ENCODE measurements at regions not wholly inside any gene's neighbourhood (a gene's known extent, or its start where the extent isn't known, plus 50 kb on each side); places are given as distances from the start of the nearest gene placed in this dataset.

DNA sequence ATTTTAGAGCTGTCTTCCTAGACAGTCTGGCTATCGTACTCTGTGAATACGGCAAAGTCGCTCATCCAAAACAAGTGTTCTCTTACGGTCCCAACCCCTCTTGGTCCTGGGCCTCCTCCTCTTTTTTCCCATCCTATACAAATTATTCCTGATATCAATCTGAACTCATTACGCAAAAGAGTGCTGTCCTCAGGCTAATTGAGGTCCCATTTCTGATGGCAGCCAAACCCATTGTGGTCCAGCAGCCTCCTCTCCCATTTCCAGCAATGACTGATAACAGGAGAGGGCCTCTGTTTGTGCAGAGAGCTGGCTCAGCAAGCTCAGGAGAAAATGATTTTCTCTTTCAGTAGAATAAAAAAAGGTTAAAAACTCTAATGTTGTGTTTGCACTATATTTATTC lies 203.4 kb upstream of the GHITM start:
- no peaks in the 10 kb centered on the region for H3F3A ChIP-seq (ENCODE audit: insufficient read depth, low read length)
- H3K27ac ChIP-seq (ENCODE audit: low read length): no peak overlapping the region
- no peaks in the 10 kb centered on the region for H3K4me1 ChIP-seq (ENCODE audit: low read length)
- no peak overlapping the region for H3K4me2 ChIP-seq (ENCODE audit: low read depth, low read length)
- DNase-seq: no peak
- no peaks in the 10 kb centered on the region for H4K20me1 ChIP-seq (ENCODE audit: insufficient read depth, low read length)
- no peaks in the 10 kb centered on the region for H3K27me3 ChIP-seq (replicated peaks; ENCODE audit: insufficient read depth, low read length)
- no peak for TF ChIP-seq EZH2 (optimal IDR thresholded peaks at IDR 0.05; ENCODE audit: low read depth, low read length)
- TF ChIP-seq, protein P1, sequence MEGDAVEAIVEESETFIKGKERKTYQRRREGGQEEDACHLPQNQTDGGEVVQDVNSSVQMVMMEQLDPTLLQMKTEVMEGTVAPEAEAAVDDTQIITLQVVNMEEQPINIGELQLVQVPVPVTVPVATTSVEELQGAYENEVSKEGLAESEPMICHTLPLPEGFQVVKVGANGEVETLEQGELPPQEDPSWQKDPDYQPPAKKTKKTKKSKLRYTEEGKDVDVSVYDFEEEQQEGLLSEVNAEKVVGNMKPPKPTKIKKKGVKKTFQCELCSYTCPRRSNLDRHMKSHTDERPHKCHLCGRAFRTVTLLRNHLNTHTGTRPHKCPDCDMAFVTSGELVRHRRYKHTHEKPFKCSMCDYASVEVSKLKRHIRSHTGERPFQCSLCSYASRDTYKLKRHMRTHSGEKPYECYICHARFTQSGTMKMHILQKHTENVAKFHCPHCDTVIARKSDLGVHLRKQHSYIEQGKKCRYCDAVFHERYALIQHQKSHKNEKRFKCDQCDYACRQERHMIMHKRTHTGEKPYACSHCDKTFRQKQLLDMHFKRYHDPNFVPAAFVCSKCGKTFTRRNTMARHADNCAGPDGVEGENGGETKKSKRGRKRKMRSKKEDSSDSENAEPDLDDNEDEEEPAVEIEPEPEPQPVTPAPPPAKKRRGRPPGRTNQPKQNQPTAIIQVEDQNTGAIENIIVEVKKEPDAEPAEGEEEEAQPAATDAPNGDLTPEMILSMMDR (IDR thresholded peaks at IDR 0.05; ENCODE audit: low read length): no peak
- no peak for TF ChIP-seq EZH2phosphoT487 (IDR thresholded peaks at IDR 0.05; ENCODE audit: low read length)
- H2AFZ ChIP-seq (ENCODE audit: low read length): no peak overlapping the region
- no peak overlapping the region for H3K4me3 ChIP-seq (ENCODE audit: low read length)
- H3K79me2 ChIP-seq (ENCODE audit: low read length): no peaks in the 10 kb centered on the region
- H3K9ac ChIP-seq (ENCODE audit: low read length): no peak overlapping the region
- no peaks in the 10 kb centered on the region for H3K9me3 ChIP-seq (replicated peaks; ENCODE audit: insufficient read depth, low read length)
- H3K36me3 ChIP-seq (replicated peaks; ENCODE audit: insufficient read depth, low read length): no peaks in the 10 kb centered on the region
- no peaks in the 10 kb centered on the region for H3K9me2 ChIP-seq (replicated peaks; ENCODE audit: insufficient read depth, low read length)

DNA sequence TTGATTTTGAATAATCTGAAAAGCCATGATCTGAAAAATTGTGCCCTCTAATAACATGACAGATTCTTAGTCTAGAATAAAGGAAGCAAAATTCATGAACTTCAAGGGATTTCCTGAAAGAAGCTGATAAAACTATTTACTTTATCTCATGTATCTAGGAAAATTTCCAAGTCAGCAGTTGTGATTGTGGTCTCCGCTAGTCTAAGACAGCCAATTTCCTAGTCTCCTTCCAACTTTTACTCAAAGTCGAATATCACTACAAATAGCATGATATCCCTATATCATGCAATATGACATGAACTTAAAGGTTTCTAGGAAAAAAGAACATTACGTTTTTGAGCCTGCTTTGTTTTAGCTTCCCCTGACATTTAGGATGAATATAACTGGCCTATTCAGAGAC lies 202.1 kb upstream of the GHITM start:
- no peaks in the 10 kb centered on the region for H3K27me3 ChIP-seq (replicated peaks; ENCODE audit: insufficient read depth, low read length)
- H3F3A ChIP-seq (ENCODE audit: insufficient read depth, low read length): no peaks in the 10 kb centered on the region
- H2AFZ ChIP-seq (ENCODE audit: low read length): no peak overlapping the region
- TF ChIP-seq, protein P1 (IDR thresholded peaks at IDR 0.05; ENCODE audit: low read length): no peak
- TF ChIP-seq EZH2 (optimal IDR thresholded peaks at IDR 0.05; ENCODE audit: low read depth, low read length): no peak
- TF ChIP-seq EZH2phosphoT487 (IDR thresholded peaks at IDR 0.05; ENCODE audit: low read length): no peak
- H3K4me2 ChIP-seq (ENCODE audit: low read depth, low read length): no peak overlapping the region
- DNase-seq: no peak
- no peaks in the 10 kb centered on the region for H3K9me2 ChIP-seq (replicated peaks; ENCODE audit: insufficient read depth, low read length)
- H4K20me1 ChIP-seq (ENCODE audit: insufficient read depth, low read length): no peaks in the 10 kb centered on the region
- no peaks in the 10 kb centered on the region for H3K9me3 ChIP-seq (replicated peaks; ENCODE audit: insufficient read depth, low read length)
- H3K36me3 ChIP-seq (replicated peaks; ENCODE audit: insufficient read depth, low read length): no peaks in the 10 kb centered on the region
- H3K9ac ChIP-seq (ENCODE audit: low read length): no peak overlapping the region
- H3K4me1 ChIP-seq (ENCODE audit: low read length): no peaks in the 10 kb centered on the region
- no peaks in the 10 kb centered on the region for H3K79me2 ChIP-seq (ENCODE audit: low read length)
- no peak overlapping the region for H3K4me3 ChIP-seq (ENCODE audit: low read length)
- H3K27ac ChIP-seq (ENCODE audit: low read length): no peak overlapping the region

DNA sequence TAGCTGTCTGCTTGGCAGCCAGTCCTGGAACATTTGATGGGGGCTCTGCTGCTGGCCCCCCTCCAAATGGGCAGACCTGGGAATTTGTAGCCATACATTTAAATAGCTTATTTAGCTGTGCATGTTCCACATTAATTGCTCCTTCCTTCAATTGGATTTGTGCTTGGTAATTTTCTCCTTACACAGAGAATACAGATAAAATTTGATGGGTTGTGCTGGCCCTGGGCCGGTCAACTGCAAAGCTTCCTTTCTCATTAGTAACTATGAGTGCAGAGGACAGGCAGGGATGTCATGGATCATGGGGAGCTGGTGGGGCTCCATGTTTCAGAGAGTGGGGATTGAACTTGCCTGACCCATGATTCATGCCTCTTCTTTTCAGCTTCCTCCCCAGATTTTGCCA lies 201.5 kb upstream of the GHITM start:
- H3K4me3 ChIP-seq (ENCODE audit: low read length): no peak overlapping the region
- no peaks in the 10 kb centered on the region for H3K4me1 ChIP-seq (ENCODE audit: low read length)
- H3F3A ChIP-seq (ENCODE audit: insufficient read depth, low read length): no peaks in the 10 kb centered on the region
- H3K9me3 ChIP-seq (replicated peaks; ENCODE audit: insufficient read depth, low read length): no peaks in the 10 kb centered on the region
- H4K20me1 ChIP-seq (ENCODE audit: insufficient read depth, low read length): no peaks in the 10 kb centered on the region
- DNase-seq: no peak
- TF ChIP-seq EZH2phosphoT487 (IDR thresholded peaks at IDR 0.05; ENCODE audit: low read length): no peak
- TF ChIP-seq EZH2 (optimal IDR thresholded peaks at IDR 0.05; ENCODE audit: low read depth, low read length): no peak
- TF ChIP-seq, protein P1 (IDR thresholded peaks at IDR 0.05; ENCODE audit: low read length): no peak
- no peaks in the 10 kb centered on the region for H3K27me3 ChIP-seq (replicated peaks; ENCODE audit: insufficient read depth, low read length)
- no peak overlapping the region for H2AFZ ChIP-seq (ENCODE audit: low read length)
- H3K36me3 ChIP-seq (replicated peaks; ENCODE audit: insufficient read depth, low read length): no peaks in the 10 kb centered on the region
- no peaks in the 10 kb centered on the region for H3K79me2 ChIP-seq (ENCODE audit: low read length)
- no peaks in the 10 kb centered on the region for H3K9me2 ChIP-seq (replicated peaks; ENCODE audit: insufficient read depth, low read length)
- H3K9ac ChIP-seq (ENCODE audit: low read length): no peak overlapping the region
- H3K4me2 ChIP-seq (ENCODE audit: low read depth, low read length): no peak overlapping the region
- H3K27ac ChIP-seq (ENCODE audit: low read length): no peak overlapping the region

Data from MM.1S (cell line).